HG03342 (cell line): ENCODE measurements at regions not wholly inside any gene's neighbourhood (a gene's known extent, or its start where the extent isn't known, plus 50 kb on each side); places are given as distances from the start of the nearest gene placed in this dataset.
"Not testable (repeated sequence)": the region's sequence is repeated elsewhere in the genome, so short reads cannot be mapped to it uniquely, and the experiment has no call there.

Experiments used
- ATAC-seq: cut with Tn5 transposase; IDR thresholded peaks from one replicate; pipeline ENCODE4 v1.9.1; 2021; ENCODE audit warnings: mild to moderate bottlenecking, moderate library complexity; ENCODE audit not compliant: unreplicated experiment

GRCh38 chrX:83416273-83416672 lies 91.8 kb upstream of the POU3F4 start:
- peak; percentile 53 for ATAC-seq

GRCh38 chrX:83419030-83419792 lies 88.9 kb upstream of the POU3F4 start:
- no peak for ATAC-seq

- no peak for ATAC-seq
These were observed 85.3 kb upstream of the POU3F4 start for GRCh38 chrX:83422836-83423235.

GRCh38 chrX:83442552-83442951 lies 65.5 kb upstream of the POU3F4 start:
- ATAC-seq = not testable (repeated sequence)

- ATAC-seq = no peak
These were observed 61.7 kb upstream of the POU3F4 start for GRCh38 chrX:83446355-83446754.
